CD4-positive, alpha-beta T cell (primary cell): ENCODE measurements at regions not wholly inside any gene's neighbourhood (a gene's known extent, or its start where the extent isn't known, plus 50 kb on each side); places are given as distances from the start of the nearest gene placed in this dataset.

Source experiments
- ATAC-seq: fragments of 200-7000 bp; cut with Tn5 transposase; one replicate; pipeline ENCODE4 v1.10.0; 2022; ENCODE audit warnings: mild to moderate bottlenecking; ENCODE audit not compliant: poor library complexity
- CTCF ChIA-PET: fragments of 350-600 bp; sonication (Branson Sonifier 250); formaldehyde crosslinking; loops from one replicate; lab custom pipeline; 2021; ENCODE audit warnings: antibody characterized with exemption, inconsistent platforms; lab: Charles Lee
- POLR2A ChIA-PET: fragments of 350-600 bp; sonication (Branson Sonifier 250); formaldehyde crosslinking; loops from one replicate; lab custom pipeline; 2021; ENCODE audit warnings: antibody characterized with exemption, inconsistent platforms; lab: Charles Lee
- DNase-seq, 14 experiments: peaks; one replicate each; pipeline ENCODE4 v3.0.0-alpha.2; 2013 to 2020; ENCODE audit warnings: mixed read lengths in 2 of 14
- H3K27ac ChIP-seq, 2 donors: one replicate each; pipeline versions ENCODE4 v1.5.1 to v1.7.0; 2013; ENCODE audit warnings: low read length in 2 of 2, low read depth in 1 of 2, mild to moderate bottlenecking in 1 of 2
- H3K27me3 ChIP-seq, 2 experiments: 1 replicate in 1 of 2; 2 replicates in 1 of 2; pipeline versions ENCODE4 v1.6.1 to v1.7.0; 2013; ENCODE audit warnings: low read length in 2 of 2, control low read depth in 1 of 2, mild to moderate bottlenecking in 1 of 2, moderate library complexity in 1 of 2; ENCODE audit not compliant: insufficient read depth in 2 of 2, control insufficient read depth in 1 of 2
- H3K36me3 ChIP-seq: one replicate; pipeline ENCODE4 v1.6.1; 2013; ENCODE audit warnings: low read length, control low read depth; ENCODE audit not compliant: insufficient read depth
- H3K4me1 ChIP-seq: one replicate; pipeline ENCODE4 v1.6.1; 2013; ENCODE audit warnings: low read length, control low read depth; ENCODE audit not compliant: insufficient read depth
- H3K4me3 ChIP-seq: one replicate; pipeline ENCODE4 v1.5.1; 2013; ENCODE audit warnings: mild to moderate bottlenecking, low read length, moderate library complexity
- H3K9me3 ChIP-seq, 2 experiments: 1 replicate in 1 of 2; 2 replicates in 1 of 2; pipeline versions ENCODE4 v1.6.1 to v1.7.0; 2013; ENCODE audit warnings: low read length in 2 of 2, mild to moderate bottlenecking in 2 of 2, control low read depth in 1 of 2, moderate library complexity in 1 of 2; ENCODE audit not compliant: control insufficient read depth in 1 of 2, insufficient read depth in 1 of 2
- H3K27ac Mint-ChIP-seq: one replicate; pipeline ENCODE4 v1.8.0; 2020; ENCODE audit warnings: mixed read lengths
- H3K27me3 Mint-ChIP-seq: one replicate; pipeline ENCODE4 v1.8.0; 2021; ENCODE audit warnings: mixed read lengths
- H3K36me3 Mint-ChIP-seq: one replicate; pipeline ENCODE4 v1.8.0; 2021; ENCODE audit warnings: low read depth, mixed read lengths
- H3K4me1 Mint-ChIP-seq: one replicate; pipeline ENCODE4 v1.8.0; 2021; ENCODE audit warnings: low read depth, mixed read lengths
- H3K4me3 Mint-ChIP-seq: one replicate; pipeline ENCODE4 v1.8.0; 2020; ENCODE audit warnings: mild to moderate bottlenecking, mixed read lengths
- H3K9me3 Mint-ChIP-seq: one replicate; pipeline ENCODE4 v1.8.0; 2020; ENCODE audit warnings: mixed read lengths
- intact Hi-C, 2 experiments: fragments of 100-400 bp; cut with DNase I in 1 of 2; cut with micrococcal nuclease in 1 of 2; formaldehyde crosslinking; loops; one replicate each; pipeline versions ENCODE4 v1.15.1 to v1.9.0; 2023 to 2025; cut with DNase I, micrococcal nuclease
- TF ChIP-seq, protein P1 (sequence below): fragments of 200-600 bp; IDR thresholded peaks from one replicate; pipeline ENCODE4 v1.8.0; 2022; ENCODE audit warnings: antibody characterized with exemption, mild to moderate bottlenecking

GRCh38 chr12:93005928-93006392 is 76.9 kb upstream of the EEA1 start:
- ATAC-seq, result no peak
- Mint-ChIP-seq H3K9me3 (no peaks in the 10 kb centered on the region), H3K27me3 (no peaks in the 10 kb centered on the region), H3K36me3 (no peaks in the 10 kb centered on the region), H3K4me3 (no peak overlapping the region), H3K4me1 (no peaks in the 10 kb centered on the region), H3K27ac (no peak overlapping the region)
- POLR2A ChIA-PET, result no interaction called here
- no peak overlapping the region for H3K27ac ChIP-seq
- TF ChIP-seq, protein P1, sequence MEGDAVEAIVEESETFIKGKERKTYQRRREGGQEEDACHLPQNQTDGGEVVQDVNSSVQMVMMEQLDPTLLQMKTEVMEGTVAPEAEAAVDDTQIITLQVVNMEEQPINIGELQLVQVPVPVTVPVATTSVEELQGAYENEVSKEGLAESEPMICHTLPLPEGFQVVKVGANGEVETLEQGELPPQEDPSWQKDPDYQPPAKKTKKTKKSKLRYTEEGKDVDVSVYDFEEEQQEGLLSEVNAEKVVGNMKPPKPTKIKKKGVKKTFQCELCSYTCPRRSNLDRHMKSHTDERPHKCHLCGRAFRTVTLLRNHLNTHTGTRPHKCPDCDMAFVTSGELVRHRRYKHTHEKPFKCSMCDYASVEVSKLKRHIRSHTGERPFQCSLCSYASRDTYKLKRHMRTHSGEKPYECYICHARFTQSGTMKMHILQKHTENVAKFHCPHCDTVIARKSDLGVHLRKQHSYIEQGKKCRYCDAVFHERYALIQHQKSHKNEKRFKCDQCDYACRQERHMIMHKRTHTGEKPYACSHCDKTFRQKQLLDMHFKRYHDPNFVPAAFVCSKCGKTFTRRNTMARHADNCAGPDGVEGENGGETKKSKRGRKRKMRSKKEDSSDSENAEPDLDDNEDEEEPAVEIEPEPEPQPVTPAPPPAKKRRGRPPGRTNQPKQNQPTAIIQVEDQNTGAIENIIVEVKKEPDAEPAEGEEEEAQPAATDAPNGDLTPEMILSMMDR, result no peak
- H3K27me3 ChIP-seq, result no peaks in the 10 kb centered on the region
- H3K9me3 ChIP-seq, result no peaks in the 10 kb centered on the region
- CTCF ChIA-PET, result interaction anchor here (1.0 kb wide), 1 partner anchor 92 kb away, joined by 3 read pairs; no protein-coding TSS in a partner anchor
- H3K4me3 ChIP-seq, result no peak overlapping the region
- no peaks in the 10 kb centered on the region for H3K36me3 ChIP-seq
- intact Hi-C loops, result no loop called here
- no peak for DNase-seq
- H3K4me1 ChIP-seq, result no peaks in the 10 kb centered on the region

GRCh38 chr12:93006471-93007208 is 77.5 kb upstream of the EEA1 start:
- TF ChIP-seq, protein P1, result no peak
- Histone ChIP-seq H3K4me3 (no peak overlapping the region), H3K36me3 (no peaks in the 10 kb centered on the region), H3K27ac (no peak overlapping the region), H3K4me1 (no peaks in the 10 kb centered on the region), H3K27me3 (peaks cover 0 to 4% of the 10 kb centered on the region in 2 experiments), H3K9me3 (no peaks in the 10 kb centered on the region)
- H3K27me3 Mint-ChIP-seq, result no peaks in the 10 kb centered on the region
- H3K4me1 Mint-ChIP-seq, result no peaks in the 10 kb centered on the region
- no peak overlapping the region for H3K4me3 Mint-ChIP-seq
- DNase-seq (no peak), ATAC-seq (no peak)
- intact Hi-C loops, result no loop called here
- H3K36me3 Mint-ChIP-seq, result no peaks in the 10 kb centered on the region
- H3K27ac Mint-ChIP-seq, result no peak overlapping the region
- ChIA-PET POLR2A (no interaction called here), CTCF (interaction anchor here (0.5 to 1.0 kb wide), 2 partner anchors 24 to 91 kb away, joined by 3 to 4 read pairs; no protein-coding TSS in a partner anchor)
- H3K9me3 Mint-ChIP-seq, result no peaks in the 10 kb centered on the region

DNA sequence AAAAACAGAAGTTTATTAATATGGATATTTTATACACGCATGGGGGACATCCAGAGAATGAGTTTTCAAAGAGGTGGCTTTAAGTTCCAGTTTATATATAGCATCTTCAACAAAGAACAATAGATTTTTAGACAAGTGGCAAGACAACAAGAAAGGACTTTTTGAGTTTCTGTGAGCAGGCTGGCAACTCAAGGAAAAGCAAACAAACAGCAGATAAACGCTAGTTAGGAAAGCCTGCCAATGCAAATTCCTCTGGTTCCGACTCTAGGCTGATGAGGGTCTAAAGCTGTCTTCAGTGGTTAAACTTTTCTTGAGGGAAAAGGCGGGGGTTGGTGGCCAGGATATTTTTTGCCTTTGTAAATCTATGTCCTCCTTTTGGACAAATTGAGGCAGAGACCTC is 78.4 kb upstream of the EEA1 start:
- H3K4me1 ChIP-seq, result no peaks in the 10 kb centered on the region

More for the DNA sequence above, 78.4 kb upstream of the EEA1 start:
- Mint-ChIP-seq H3K9me3 (no peaks in the 10 kb centered on the region), H3K4me3 (no peak overlapping the region), H3K4me1 (no peaks in the 10 kb centered on the region), H3K27me3 (no peaks in the 10 kb centered on the region), H3K27ac (no peak overlapping the region), H3K36me3 (no peaks in the 10 kb centered on the region)
- ATAC-seq (no peak), DNase-seq (no peak)
- intact Hi-C loops, result no loop called here
- Histone ChIP-seq H3K9me3 (no peaks in the 10 kb centered on the region), H3K27ac (no peak overlapping the region), H3K4me3 (no peak overlapping the region), H3K27me3 (peaks cover 0 to 4% of the 10 kb centered on the region in 2 experiments), H3K36me3 (no peaks in the 10 kb centered on the region)
- ChIA-PET POLR2A (no interaction called here), CTCF (interaction anchor here (0.5 kb wide), 1 partner anchor 25 kb away, joined by 4 read pairs; no protein-coding TSS in a partner anchor)
- TF ChIP-seq, protein P1, result no peak
